Subcutaneous abdominal adipose tissue (tissue), 5 donors: ENCODE measurements at regions not wholly inside any gene's neighbourhood (a gene's known extent, or its start where the extent isn't known, plus 50 kb on each side); places are given as distances from the start of the nearest gene placed in this dataset.
"Not testable (repeated sequence)": the region's sequence is repeated elsewhere in the genome, so short reads cannot be mapped to it uniquely, and the experiment has no call there.

Experiments used
- H3K27ac ChIP-seq: one replicate; pipeline ENCODE4 v1.7.0; 2013; ENCODE audit warnings: low read depth, mild to moderate bottlenecking, inconsistent platforms, low read length, moderate library complexity
- H3K27me3 ChIP-seq, 5 donors: one replicate each; pipeline ENCODE4 v1.7.0; 2013; ENCODE audit warnings: low read length in 5 of 5, inconsistent platforms in 1 of 5; ENCODE audit not compliant: control insufficient read depth in 5 of 5, insufficient read depth in 4 of 5
- H3K36me3 ChIP-seq, 5 donors: one replicate each; pipeline ENCODE4 v1.7.0; 2013; ENCODE audit warnings: low read length in 5 of 5; ENCODE audit not compliant: control insufficient read depth in 5 of 5, insufficient read depth in 5 of 5
- H3K4me1 ChIP-seq, 5 donors: one replicate each; pipeline ENCODE4 v1.7.0; 2013; ENCODE audit warnings: low read length in 5 of 5, mild to moderate bottlenecking in 3 of 5, moderate library complexity in 1 of 5; ENCODE audit not compliant: control insufficient read depth in 5 of 5, insufficient read depth in 5 of 5
- H3K4me3 ChIP-seq, 5 donors: one replicate each; pipeline ENCODE4 v1.7.0; 2013; ENCODE audit warnings: low read length in 5 of 5, low read depth in 1 of 5
- H3K9ac ChIP-seq, 5 donors: one replicate each; pipeline ENCODE4 v1.7.0; 2013; ENCODE audit warnings: low read length in 5 of 5, mild to moderate bottlenecking in 4 of 5, moderate library complexity in 3 of 5
- H3K9me3 ChIP-seq, 5 donors: one replicate each; pipeline ENCODE4 v1.7.0; 2013; ENCODE audit warnings: low read length in 5 of 5; ENCODE audit not compliant: control insufficient read depth in 5 of 5
- donor health status: healthy.
- donor health status: healthy.
- donor health status: healthy.
- donor health status: healthy.
- donor health status: healthy.

- H3K9me3 ChIP-seq = peaks cover 0 to 2% (median 0%) of the 10 kb centered on the region in 5 donors
- H3K4me1 ChIP-seq = no peaks in the 10 kb centered on the region
- no peak overlapping the region for H3K9ac ChIP-seq
- H3K4me3 ChIP-seq = no peak overlapping the region
- H3K36me3 ChIP-seq = no peaks in the 10 kb centered on the region
- no peak overlapping the region for H3K27ac ChIP-seq
- H3K27me3 ChIP-seq = no peaks in the 10 kb centered on the region
Measured at GRCh38 chr5:86228147-86228546, 389.6 kb upstream of the COX7C start.

GRCh38 chr5:86232246-86232645, 385.5 kb upstream of the COX7C start:
- Histone ChIP-seq H3K9me3 (no peaks in the 10 kb centered on the region), H3K4me1 (no peaks in the 10 kb centered on the region), H3K36me3 (no peaks in the 10 kb centered on the region), H3K4me3 (no peak overlapping the region), H3K27ac (no peak overlapping the region), H3K27me3 (no peaks in the 10 kb centered on the region), H3K9ac (no peak overlapping the region)

GRCh38 chr5:86244153-86244552, 373.6 kb upstream of the COX7C start:
- Histone ChIP-seq H3K9me3 (no peaks in the 10 kb centered on the region), H3K36me3 (no peaks in the 10 kb centered on the region), H3K27ac (no peak overlapping the region), H3K4me1 (no peaks in the 10 kb centered on the region), H3K4me3 (no peak overlapping the region), H3K27me3 (no peaks in the 10 kb centered on the region), H3K9ac (no peak overlapping the region)

- H3K36me3 ChIP-seq = no peaks in the 10 kb centered on the region
- H3K27ac ChIP-seq = no peak overlapping the region
- no peaks in the 10 kb centered on the region for H3K9me3 ChIP-seq
- H3K27me3 ChIP-seq = no peaks in the 10 kb centered on the region
- no peaks in the 10 kb centered on the region for H3K4me1 ChIP-seq
- H3K4me3 ChIP-seq = no peak overlapping the region
- no peak overlapping the region for H3K9ac ChIP-seq
Measured at GRCh38 chr5:86257871-86258270, 359.9 kb upstream of the COX7C start.

GRCh38 chr5:86284400-86285190, 333.1 kb upstream of the COX7C start:
- H3K27ac ChIP-seq, H3K36me3 ChIP-seq, H3K4me1 ChIP-seq, H3K9ac ChIP-seq, H3K4me3 ChIP-seq, H3K27me3 ChIP-seq, H3K9me3 ChIP-seq: not testable (repeated sequence)

- not testable (repeated sequence) for H3K9me3 ChIP-seq, H3K4me3 ChIP-seq, H3K36me3 ChIP-seq, H3K27ac ChIP-seq, H3K27me3 ChIP-seq, H3K4me1 ChIP-seq, H3K9ac ChIP-seq
Measured at GRCh38 chr5:86287437-86287836, 330.3 kb upstream of the COX7C start.

GRCh38 chr5:86289786-86290185, 328.0 kb upstream of the COX7C start:
- not testable (repeated sequence) for H3K9me3 ChIP-seq, H3K4me1 ChIP-seq, H3K9ac ChIP-seq, H3K27ac ChIP-seq, H3K4me3 ChIP-seq, H3K27me3 ChIP-seq, H3K36me3 ChIP-seq

- H3K27me3 ChIP-seq, H3K9ac ChIP-seq, H3K4me3 ChIP-seq, H3K27ac ChIP-seq, H3K36me3 ChIP-seq, H3K9me3 ChIP-seq, H3K4me1 ChIP-seq: not testable (repeated sequence)
Measured at GRCh38 chr5:86292811-86293210, 324.9 kb upstream of the COX7C start.

- not testable (repeated sequence) for H3K27me3 ChIP-seq, H3K36me3 ChIP-seq, H3K9ac ChIP-seq, H3K27ac ChIP-seq, H3K4me3 ChIP-seq, H3K9me3 ChIP-seq, H3K4me1 ChIP-seq
Measured at GRCh38 chr5:86302643-86303042, 315.1 kb upstream of the COX7C start.

GRCh38 chr5:86305050-86305449, 312.7 kb upstream of the COX7C start:
- not testable (repeated sequence) for H3K36me3 ChIP-seq, H3K4me3 ChIP-seq, H3K27ac ChIP-seq, H3K9ac ChIP-seq, H3K9me3 ChIP-seq, H3K4me1 ChIP-seq, H3K27me3 ChIP-seq

- Histone ChIP-seq H3K4me3 (no peak overlapping the region), H3K9me3 (no peaks in the 10 kb centered on the region), H3K36me3 (no peaks in the 10 kb centered on the region), H3K27me3 (no peaks in the 10 kb centered on the region), H3K27ac (no peak overlapping the region), H3K4me1 (peaks cover 0 to 7% (median 0%) of the 10 kb centered on the region in 5 donors), H3K9ac (no peak overlapping the region)
Measured at GRCh38 chr5:86314951-86315350, 302.8 kb upstream of the COX7C start.
